Peyer's patch (tissue), 4 donors: ENCODE measurements at regions not wholly inside any gene's neighbourhood (a gene's known extent, or its start where the extent isn't known, plus 50 kb on each side); places are given as distances from the start of the nearest gene placed in this dataset.
"Not testable (repeated sequence)": the region's sequence is repeated elsewhere in the genome, so short reads cannot be mapped to it uniquely, and the experiment has no call there.

Source experiments
- POLR2A ChIP-seq, 2 donors: fragments of 450-650 bp; IDR thresholded peaks; one replicate each; pipeline ENCODE4 v1.5.1; 2017; ENCODE audit warnings: antibody characterized with exemption in 2 of 2, mild to moderate bottlenecking in 2 of 2, moderate library complexity in 2 of 2
- TF ChIP-seq, protein P1 (sequence below), 6 experiments: fragments of 450-650 bp in 4 of 6; fragments of 200-600 bp in 2 of 6; sonication (generic) in 1 of 6; IDR thresholded peaks; one replicate each; pipeline ENCODE4 v1.5.1; 2017 to 2019; ENCODE audit warnings: antibody characterized with exemption in 6 of 6, mild to moderate bottlenecking in 3 of 6, moderate library complexity in 1 of 6

DNA sequence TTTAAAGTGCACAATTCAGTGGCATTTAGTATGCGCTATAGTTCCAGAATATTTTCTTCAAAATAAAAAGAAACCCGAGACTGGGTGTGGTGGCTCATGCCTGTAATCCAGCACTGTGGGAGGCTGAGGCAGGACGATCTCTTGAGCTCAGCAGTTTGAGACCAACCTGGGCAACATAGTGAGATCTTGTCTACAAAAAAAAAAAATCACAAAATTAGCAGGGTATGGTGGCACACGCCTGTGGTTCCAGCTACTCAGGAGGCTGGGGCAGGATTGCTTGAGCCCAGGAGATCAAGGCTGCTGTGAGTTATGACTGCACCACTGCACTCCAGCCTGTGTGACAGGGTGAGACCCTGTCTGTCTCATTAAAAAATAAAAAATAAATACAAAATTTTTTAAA lies 1070.4 kb downstream of the RPIA start:
- not testable (repeated sequence) for TF ChIP-seq POLR2A (IDR thresholded peaks at IDR 0.05)
- TF ChIP-seq, protein P1, sequence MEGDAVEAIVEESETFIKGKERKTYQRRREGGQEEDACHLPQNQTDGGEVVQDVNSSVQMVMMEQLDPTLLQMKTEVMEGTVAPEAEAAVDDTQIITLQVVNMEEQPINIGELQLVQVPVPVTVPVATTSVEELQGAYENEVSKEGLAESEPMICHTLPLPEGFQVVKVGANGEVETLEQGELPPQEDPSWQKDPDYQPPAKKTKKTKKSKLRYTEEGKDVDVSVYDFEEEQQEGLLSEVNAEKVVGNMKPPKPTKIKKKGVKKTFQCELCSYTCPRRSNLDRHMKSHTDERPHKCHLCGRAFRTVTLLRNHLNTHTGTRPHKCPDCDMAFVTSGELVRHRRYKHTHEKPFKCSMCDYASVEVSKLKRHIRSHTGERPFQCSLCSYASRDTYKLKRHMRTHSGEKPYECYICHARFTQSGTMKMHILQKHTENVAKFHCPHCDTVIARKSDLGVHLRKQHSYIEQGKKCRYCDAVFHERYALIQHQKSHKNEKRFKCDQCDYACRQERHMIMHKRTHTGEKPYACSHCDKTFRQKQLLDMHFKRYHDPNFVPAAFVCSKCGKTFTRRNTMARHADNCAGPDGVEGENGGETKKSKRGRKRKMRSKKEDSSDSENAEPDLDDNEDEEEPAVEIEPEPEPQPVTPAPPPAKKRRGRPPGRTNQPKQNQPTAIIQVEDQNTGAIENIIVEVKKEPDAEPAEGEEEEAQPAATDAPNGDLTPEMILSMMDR (IDR thresholded peaks at IDR 0.05) = not testable (repeated sequence)
